Hepatocyte (in vitro differentiated cells): ENCODE measurements at regions not wholly inside any gene's neighbourhood (a gene's known extent, or its start where the extent isn't known, plus 50 kb on each side); places are given as distances from the start of the nearest gene placed in this dataset.

Source experiments
- DNase-seq: peaks from one replicate; pipeline ENCODE4 v3.0.0-alpha.2; 2016; ENCODE audit warnings: low spot score
- H2AFZ ChIP-seq: fragments of 200-600 bp; sonication (generic); 2 replicates; pipeline ENCODE4 v1.6.0; 2016; ENCODE audit warnings: antibody characterized with exemption, mild to moderate bottlenecking
- H3K27ac ChIP-seq: fragments of 200-600 bp; sonication (generic); 2 replicates; pipeline ENCODE4 v1.5.1; 2016; ENCODE audit warnings: mild to moderate bottlenecking
- H3K27me3 ChIP-seq: fragments of 200-600 bp; sonication (generic); 2 replicates; pipeline ENCODE4 v1.6.1; 2016
- H3K36me3 ChIP-seq: fragments of 200-600 bp; sonication (generic); replicated peaks from 2 replicates; pipeline ENCODE4 v1.5.1; 2016; ENCODE audit warnings: low read depth; ENCODE audit not compliant: insufficient read depth
- H3K4me1 ChIP-seq: fragments of 200-600 bp; sonication (generic); 2 replicates; pipeline ENCODE4 v1.5.1; 2016; ENCODE audit warnings: mild to moderate bottlenecking, moderate library complexity; ENCODE audit not compliant: insufficient read depth
- H3K4me2 ChIP-seq: fragments of 200-600 bp; sonication (generic); 2 replicates; pipeline ENCODE4 v1.6.0; 2016
- H3K4me3 ChIP-seq: fragments of 200-600 bp; sonication (generic); 2 replicates; pipeline ENCODE4 v1.5.1; 2016; ENCODE audit warnings: mild to moderate bottlenecking
- H3K79me2 ChIP-seq: fragments of 200-600 bp; sonication (generic); 2 replicates; pipeline ENCODE4 v1.6.0; 2017; ENCODE audit warnings: mild to moderate bottlenecking
- H3K9me2 ChIP-seq: fragments of 200-600 bp; sonication (generic); replicated peaks from 2 replicates; pipeline ENCODE4 v1.6.0; 2017; ENCODE audit warnings: mild to moderate bottlenecking; ENCODE audit not compliant: insufficient read depth
- H3K9me3 ChIP-seq: fragments of 200-600 bp; sonication (generic); 2 replicates; pipeline ENCODE4 v1.5.1; 2016; ENCODE audit warnings: low read depth, mild to moderate bottlenecking
- H4K20me1 ChIP-seq: fragments of 200-600 bp; sonication (generic); 2 replicates; pipeline ENCODE4 v1.6.0; 2016; ENCODE audit warnings: mild to moderate bottlenecking; ENCODE audit not compliant: insufficient read depth, poor library complexity, severe bottlenecking
- CTCF ChIP-seq: fragments of 200-600 bp; sonication (generic); IDR thresholded peaks from 2 replicates; pipeline ENCODE4 v1.5.1; 2016; ENCODE audit warnings: antibody characterized with exemption, mild to moderate bottlenecking; ENCODE audit not compliant: poor library complexity
- EZH2 ChIP-seq: fragments of 200-600 bp; sonication (generic); IDR thresholded peaks from 2 replicates; pipeline ENCODE4 v1.6.1; 2016; ENCODE audit warnings: antibody characterized with exemption, mild to moderate bottlenecking, borderline replicate concordance
- EZH2phosphoT487 ChIP-seq: fragments of 200-600 bp; sonication (generic); IDR thresholded peaks from one replicate; pipeline ENCODE4 v1.6.1; 2018; ENCODE audit warnings: antibody characterized with exemption, mild to moderate bottlenecking, low read depth, moderate library complexity; ENCODE audit not compliant: unreplicated experiment, severe bottlenecking
- WGBS: methylation state at CpG from one replicate; pipeline ENCODE4 v1.1.6; 2016; ENCODE audit warnings: low lambda C conversion rate; ENCODE audit errors: missing lambda C conversion rate; 5-methylcytosine and 5-hydroxymethylcytosine counted together

- DNase-seq, result no peak
- Histone ChIP-seq H4K20me1 (no peaks in the 10 kb centered on the region), H3K9me3 (no peaks in the 10 kb centered on the region)
Measured at GRCh38 chr3:81872566-81872965, 111.1 kb upstream of the GBE1 start.

GRCh38 chr3:81871358-81872155 is 110.1 kb upstream of the GBE1 start:
- no peak overlapping the region for H3K4me2 ChIP-seq
- TF ChIP-seq CTCF (peak; percentile 50), EZH2phosphoT487 (no peak), EZH2 (no peak)
- 63% methylated on average over 3 of the region's 3 CpGs for WGBS
- H2AFZ ChIP-seq, result no peak overlapping the region
- H3K27ac ChIP-seq, result no peak overlapping the region
- no peak overlapping the region for H3K4me3 ChIP-seq
- H3K4me1 ChIP-seq, result no peaks in the 10 kb centered on the region
- H3K79me2 ChIP-seq, result no peaks in the 10 kb centered on the region
- H3K27me3 ChIP-seq, result no peaks in the 10 kb centered on the region
- no peaks in the 10 kb centered on the region for H3K9me3 ChIP-seq
- no peaks in the 10 kb centered on the region for H4K20me1 ChIP-seq
- no peaks in the 10 kb centered on the region for H3K36me3 ChIP-seq
- H3K9me2 ChIP-seq, result no peaks in the 10 kb centered on the region
- peak; percentile 7 for DNase-seq

More at GRCh38 chr3:81872566-81872965, 111.1 kb upstream of the GBE1 start:
- H3K9me2 ChIP-seq, result no peaks in the 10 kb centered on the region
- no peaks in the 10 kb centered on the region for H3K79me2 ChIP-seq
- no peak for TF ChIP-seq EZH2phosphoT487
- no peak for TF ChIP-seq EZH2
- TF ChIP-seq CTCF, result no peak
- WGBS, result 62% methylated on average over 1 of the region's 1 CpG
- no peak overlapping the region for H2AFZ ChIP-seq
- no peaks in the 10 kb centered on the region for H3K36me3 ChIP-seq
- H3K4me3 ChIP-seq, result no peak overlapping the region
- no peaks in the 10 kb centered on the region for H3K27me3 ChIP-seq
- H3K4me2 ChIP-seq, result no peak overlapping the region
- no peaks in the 10 kb centered on the region for H3K4me1 ChIP-seq
- H3K27ac ChIP-seq, result no peak overlapping the region

- peaks cover 2% of the 10 kb centered on the region for H3K4me1 ChIP-seq
- TF ChIP-seq EZH2, result no peak
- no peak for TF ChIP-seq EZH2phosphoT487
- no peak for TF ChIP-seq CTCF
- no peak overlapping the region for H2AFZ ChIP-seq
- H3K79me2 ChIP-seq, result no peaks in the 10 kb centered on the region
- no peak overlapping the region for H3K4me2 ChIP-seq
- no peak overlapping the region for H3K4me3 ChIP-seq
- no peaks in the 10 kb centered on the region for H4K20me1 ChIP-seq
- H3K9me2 ChIP-seq, result no peaks in the 10 kb centered on the region
- no peak overlapping the region for H3K27ac ChIP-seq
- no peaks in the 10 kb centered on the region for H3K9me3 ChIP-seq
- H3K36me3 ChIP-seq, result no peaks in the 10 kb centered on the region
- H3K27me3 ChIP-seq, result no peaks in the 10 kb centered on the region
- 64% methylated on average over 1 of the region's 1 CpG for WGBS
- no peak for DNase-seq
Measured at GRCh38 chr3:81869382-81869781, 107.9 kb upstream of the GBE1 start.
